NCI-H1436 treated with DMSO at 0.1 percent for 48 hours (cell line): ENCODE measurements at regions not wholly inside any gene's neighbourhood (a gene's known extent, or its start where the extent isn't known, plus 50 kb on each side); places are given as distances from the start of the nearest gene placed in this dataset.

ENCODE experiments used
- DNase-seq: peaks from one replicate; lab custom pipeline; 2025; lab: John Stamatoyannopoulos, UW

DNA sequence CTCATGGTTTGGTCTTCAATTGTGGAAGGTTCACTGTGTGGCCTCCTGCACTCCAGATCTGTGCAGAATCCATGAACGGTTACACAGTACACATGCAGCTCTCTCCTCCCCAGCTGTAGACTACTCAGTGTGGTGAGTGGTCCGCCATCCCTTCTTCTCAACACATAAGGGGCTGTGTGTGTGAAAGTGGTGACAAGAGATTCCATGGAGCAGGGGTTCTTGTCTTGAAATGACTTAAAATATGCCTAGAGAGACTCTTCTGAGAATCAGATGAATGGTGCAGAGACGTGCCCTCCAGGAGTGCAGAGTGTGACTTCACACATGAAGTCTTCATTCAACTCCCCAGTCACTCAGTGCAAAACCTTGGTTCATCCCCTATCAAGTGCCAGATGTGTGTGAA is 151.0 kb upstream of the COPS8 start:
- no peak for DNase-seq

GRCh38 chr2:236935083-236935482 is 150.6 kb upstream of the COPS8 start:
- no peak for DNase-seq

- no peak for DNase-seq
These were observed 149.9 kb upstream of the COPS8 start for GRCh38 chr2:236935631-236936445.

DNA sequence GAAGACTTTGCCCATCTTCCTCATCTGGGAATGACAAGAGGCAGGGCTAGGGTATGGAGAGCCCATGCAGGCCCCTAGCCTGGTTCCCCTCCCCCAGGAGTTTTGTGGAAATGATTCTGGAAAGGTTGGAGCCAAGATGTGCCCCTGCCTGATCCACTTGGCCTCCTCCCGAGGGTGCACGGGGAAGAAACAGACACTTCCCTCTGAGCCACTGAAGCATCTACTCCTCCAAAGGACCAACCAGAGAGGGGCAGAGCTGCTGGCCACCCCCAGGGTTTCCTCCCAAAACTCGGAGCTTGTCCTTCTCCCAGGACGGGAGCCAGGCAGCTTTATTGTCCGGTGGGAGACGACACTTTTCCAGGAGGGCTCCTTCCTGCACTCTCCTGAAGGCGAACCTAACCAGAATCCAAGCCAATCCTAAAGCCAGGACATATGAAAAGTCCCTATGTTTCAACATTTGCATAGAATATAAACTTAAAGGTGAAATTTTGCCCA is 149.2 kb upstream of the COPS8 start:
- DNase-seq = no peak

- DNase-seq = no peak
These were observed 147.6 kb upstream of the COPS8 start for GRCh38 chr2:236938126-236938525.

DNA sequence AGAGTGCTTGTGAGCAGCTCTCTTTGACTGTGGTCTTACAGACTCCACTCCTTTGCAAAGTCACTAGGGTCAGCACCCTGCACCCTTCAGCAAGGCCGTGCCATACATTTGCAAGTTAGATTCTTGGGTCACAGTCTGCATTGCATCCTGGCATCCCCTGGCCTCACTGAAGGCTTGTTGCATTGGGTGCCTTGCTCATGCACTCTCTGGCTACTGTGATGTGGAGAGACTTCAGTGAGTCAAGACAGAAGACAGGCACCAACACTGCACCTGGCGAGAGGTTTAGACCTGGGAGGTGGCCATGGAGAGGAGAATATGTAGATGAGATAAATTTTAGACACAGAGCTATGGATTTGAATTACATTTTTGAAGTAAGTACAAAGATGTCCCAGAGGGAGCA is 146.4 kb upstream of the COPS8 start:
- DNase-seq = peak; percentile 40

DNA sequence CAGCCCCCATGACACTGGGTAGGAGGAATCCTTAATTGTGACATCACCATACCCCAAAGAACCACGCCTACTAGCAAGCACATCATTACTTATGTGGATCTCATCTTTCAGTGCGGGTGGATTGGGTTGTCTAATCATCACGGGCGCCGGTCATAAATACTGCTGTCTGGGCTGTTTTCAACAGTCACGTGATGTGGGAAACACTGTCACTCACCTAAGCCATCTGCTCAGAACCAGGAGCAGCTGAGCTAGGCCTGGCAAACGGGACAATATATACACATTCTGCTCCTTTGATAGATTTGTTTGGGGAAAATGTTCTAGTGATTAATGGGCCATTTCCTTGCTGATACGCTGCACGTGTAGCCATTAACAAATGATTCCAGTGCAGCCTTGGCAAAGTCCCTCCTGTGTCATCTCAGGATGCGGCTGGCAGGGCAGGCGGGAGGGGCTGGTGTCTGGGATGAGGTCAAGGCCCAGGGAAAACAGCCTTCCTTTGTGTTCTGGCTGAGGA is 145.9 kb upstream of the COPS8 start:
- peak; percentile 77 for DNase-seq

DNA sequence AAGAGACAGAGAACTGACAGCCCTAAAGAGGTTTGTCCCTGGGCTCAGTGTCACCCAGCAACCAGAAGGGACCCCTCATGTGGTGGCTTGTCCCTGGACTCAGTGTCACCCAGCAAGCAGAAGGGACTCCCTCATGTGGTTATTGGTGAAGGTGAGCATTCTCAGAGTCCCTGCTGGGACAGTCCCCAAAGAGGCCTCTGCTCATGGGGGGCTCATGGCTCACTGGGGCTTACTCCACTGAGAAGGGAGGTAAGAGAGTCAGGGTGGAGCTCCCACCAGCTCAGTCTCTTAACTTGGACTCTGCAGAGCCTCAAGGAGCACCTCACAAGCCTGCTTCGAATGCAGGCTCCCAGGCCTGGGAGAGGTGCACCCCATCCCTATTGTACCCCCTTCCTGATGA is 145.2 kb upstream of the COPS8 start:
- no peak for DNase-seq

DNA sequence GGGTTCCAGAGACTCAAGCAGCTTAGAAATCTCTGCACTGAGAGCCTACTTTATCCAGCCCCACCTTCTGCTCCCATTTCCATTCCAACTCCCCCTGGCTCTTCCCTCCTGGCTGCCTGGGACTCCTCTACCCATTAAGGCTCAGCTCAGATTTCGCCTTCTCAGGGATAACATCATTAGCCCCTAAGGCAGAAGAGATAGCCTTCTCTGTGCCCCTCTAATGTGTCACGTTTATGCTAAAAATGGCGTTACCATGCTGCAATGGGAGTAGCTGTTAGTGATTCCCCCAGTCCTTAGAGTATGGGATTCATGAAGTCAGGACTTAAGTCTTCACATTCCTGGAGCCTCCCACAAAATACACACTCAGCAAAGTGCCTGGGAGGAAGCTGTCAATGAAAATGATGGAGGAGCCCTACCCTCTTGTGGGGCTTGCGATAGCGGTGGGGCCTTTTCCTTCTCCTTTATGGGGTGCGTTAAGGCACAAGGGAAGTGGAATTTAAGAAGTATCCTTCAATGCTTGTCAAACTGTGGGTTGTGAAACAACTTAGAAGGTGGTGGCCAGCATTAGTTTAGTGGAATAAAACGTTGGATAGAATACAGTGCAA is 144.7 kb upstream of the COPS8 start:
- no peak for DNase-seq

GRCh38 chr2:236941551-236941950 is 144.1 kb upstream of the COPS8 start:
- DNase-seq = no peak

GRCh38 chr2:236942554-236942953 is 143.1 kb upstream of the COPS8 start:
- DNase-seq = no peak

DNA sequence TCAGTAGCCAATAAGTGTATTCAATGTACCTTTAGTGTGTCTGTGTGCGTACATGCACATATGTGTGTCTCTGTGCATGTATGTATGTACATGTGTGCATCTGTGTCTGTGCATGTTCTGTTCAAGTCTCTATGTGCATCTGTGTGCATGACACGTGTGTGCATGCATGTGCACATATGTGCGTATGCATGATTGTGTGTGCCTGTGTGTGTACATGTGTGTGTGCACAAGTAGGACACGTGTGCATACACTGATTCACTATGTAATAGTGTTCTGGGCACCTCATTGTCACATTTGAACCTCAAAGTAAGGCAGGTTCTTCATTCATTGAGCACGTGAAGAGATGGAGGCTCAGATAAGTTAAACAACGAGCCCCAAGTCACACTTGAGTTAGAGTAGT is 142.6 kb upstream of the COPS8 start:
- DNase-seq = no peak

DNA sequence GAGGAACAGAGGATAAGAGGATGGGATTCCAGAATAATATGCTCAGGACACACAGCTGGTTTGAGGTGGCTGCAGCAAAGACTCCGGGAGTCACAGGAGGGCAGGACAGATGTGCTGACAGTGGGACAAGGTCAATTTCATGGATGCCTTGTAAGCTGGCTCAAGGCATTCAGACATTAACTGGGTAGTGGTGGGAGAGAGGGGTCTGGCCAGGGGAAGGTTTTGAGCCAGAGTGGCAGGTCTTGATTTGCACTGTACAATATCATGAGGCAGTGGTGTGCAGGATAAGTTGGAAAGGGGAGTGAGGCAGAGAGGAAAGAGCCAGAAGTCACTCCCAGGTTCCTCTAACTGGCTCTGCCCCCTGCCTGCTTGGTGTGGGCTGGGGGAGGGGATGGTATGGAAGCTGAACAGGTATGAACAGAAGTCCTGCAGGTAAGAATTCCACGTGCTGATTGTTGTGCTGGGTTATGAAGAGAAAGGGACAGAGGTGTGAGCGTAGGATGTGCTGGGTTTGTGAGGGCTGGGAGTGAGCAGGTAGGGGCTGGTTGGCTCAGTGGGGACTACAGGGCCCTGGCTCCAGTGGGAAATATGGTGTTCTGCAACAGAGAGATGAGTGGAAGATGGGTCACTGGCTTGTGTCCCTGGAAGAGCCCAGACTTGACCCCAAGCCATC is 141.7 kb upstream of the COPS8 start:
- no peak for DNase-seq

DNA sequence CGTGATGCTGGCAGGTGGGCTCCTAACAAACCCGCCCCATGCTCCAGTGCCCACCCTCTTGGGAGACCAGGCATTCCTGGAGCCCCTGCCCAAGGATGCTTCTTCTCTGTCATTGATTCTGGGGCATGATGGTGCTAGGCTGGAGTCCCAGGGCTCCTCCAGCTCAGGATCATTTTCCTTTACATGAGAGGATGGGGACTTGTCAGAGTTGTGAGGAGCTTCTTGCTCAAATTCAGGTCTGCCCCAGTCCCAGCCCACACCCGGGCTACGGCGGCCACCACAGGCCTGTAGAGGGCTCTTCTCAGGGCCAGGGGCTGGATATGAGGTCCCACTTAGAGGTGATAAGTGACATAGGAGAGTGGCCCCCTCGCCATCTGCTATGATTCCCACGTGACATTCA is 141.1 kb upstream of the COPS8 start:
- no peak for DNase-seq

DNA sequence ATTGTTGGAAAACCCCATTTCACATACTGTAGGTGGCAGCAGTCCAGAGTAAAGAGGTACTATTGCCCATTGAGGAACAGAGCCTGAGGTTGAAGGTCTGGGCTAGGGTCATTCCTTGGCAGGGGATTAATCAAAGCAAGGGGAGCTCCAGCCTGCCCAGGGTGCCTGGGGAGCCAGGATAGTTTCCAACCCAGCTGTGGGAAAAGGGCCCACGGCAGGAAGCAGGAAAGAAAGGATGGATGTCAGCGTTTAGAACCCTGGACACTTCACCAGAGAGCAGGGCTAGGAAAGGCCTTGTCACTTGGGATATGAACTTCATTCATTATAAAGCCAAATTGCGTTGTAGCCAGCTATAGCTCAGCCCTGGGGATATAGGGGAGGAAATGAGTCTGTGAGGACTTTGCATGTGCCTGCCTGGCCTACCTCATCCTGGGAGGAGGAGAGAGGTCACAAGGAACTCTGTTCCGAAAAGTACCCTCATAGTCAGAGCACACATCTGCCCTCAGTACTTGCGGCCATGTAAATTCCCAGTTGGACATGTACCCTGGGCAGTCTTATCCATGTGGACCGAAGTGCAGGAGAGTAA is 140.2 kb upstream of the COPS8 start:
- DNase-seq = no peak

DNA sequence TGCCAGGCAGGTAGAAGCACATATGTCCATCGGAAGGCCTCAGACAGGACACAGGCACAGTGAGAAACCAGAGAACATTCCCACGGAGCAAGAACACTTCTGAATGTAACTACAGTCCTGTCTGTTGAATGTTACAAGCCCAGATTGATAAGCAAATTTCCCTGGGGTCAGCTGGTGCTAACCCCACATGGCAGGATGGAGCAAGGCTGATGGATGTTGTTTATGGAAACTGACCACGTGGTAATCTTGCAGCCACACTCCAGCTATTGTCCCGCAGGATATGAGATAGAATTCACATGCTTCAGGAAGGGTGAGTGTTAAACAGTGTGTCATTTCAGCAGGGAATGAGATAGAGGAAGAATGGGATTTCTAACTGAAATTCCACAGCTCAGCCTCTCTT is 138.8 kb upstream of the COPS8 start:
- no peak for DNase-seq

- no peak for DNase-seq
These were observed 138.4 kb upstream of the COPS8 start for GRCh38 chr2:236947294-236947693.

GRCh38 chr2:236947896-236948295 is 137.8 kb upstream of the COPS8 start:
- no peak for DNase-seq

- DNase-seq = no peak
These were observed 136.4 kb upstream of the COPS8 start for GRCh38 chr2:236949089-236949905.

DNA sequence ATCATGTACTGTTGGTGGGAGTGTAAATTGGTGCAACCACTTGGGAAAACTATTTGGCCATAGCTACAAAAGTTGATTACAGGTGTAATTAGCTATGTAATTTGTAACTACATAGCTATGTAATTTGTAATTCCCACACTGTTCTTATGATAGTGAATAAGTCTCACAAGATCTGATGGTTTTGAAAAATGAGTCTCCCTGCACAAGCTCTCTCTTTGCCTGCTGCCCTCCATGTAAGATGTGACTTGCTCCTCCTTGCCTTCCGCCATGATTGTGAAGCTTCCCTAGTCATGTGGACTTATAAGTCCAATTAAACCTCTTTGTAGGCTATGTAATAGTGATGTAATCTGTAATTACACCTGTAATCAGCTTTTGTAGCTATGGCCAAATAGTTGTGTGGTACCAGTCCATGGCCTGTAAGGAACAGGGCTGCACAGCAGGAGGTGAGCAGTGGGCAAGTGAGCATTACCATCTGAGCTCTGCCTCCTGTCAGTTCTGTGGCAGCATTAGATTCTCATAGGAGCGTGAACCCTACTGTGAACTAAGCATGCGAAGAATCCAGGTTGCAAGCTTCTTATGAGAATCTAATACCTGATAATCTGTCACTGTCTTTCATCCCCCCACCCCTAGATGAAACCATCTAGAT is 133.7 kb upstream of the COPS8 start:
- DNase-seq = no peak

DNA sequence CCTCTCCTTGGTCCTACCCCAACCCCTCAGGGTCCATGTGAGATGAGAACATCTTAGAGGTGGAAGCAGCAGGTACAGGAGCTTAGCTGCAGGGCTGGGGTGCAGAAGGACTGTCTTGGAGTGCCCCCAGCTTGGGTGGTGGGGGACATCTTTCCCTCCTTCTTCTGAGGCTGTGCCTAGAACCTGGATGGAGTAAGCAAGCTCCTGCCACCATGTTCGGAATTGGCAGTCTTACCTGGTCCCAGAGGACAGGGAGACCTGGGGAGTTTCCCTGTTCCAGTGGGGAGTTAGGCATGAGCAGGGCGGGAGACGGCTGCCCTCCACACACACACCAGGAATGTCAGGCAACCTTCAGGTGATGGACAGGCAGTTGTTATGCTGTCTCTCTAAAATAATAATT is 131.0 kb upstream of the COPS8 start:
- no peak for DNase-seq
